HG02763 (cell line): ENCODE measurements at regions not wholly inside any gene's neighbourhood (a gene's known extent, or its start where the extent isn't known, plus 50 kb on each side); places are given as distances from the start of the nearest gene placed in this dataset.
"Not testable (repeated sequence)": the region's sequence is repeated elsewhere in the genome, so short reads cannot be mapped to it uniquely, and the experiment has no call there.

Source experiments
- ATAC-seq: cut with Tn5 transposase; IDR thresholded peaks from one replicate; pipeline ENCODE4 v1.9.1; 2021; ENCODE audit warnings: mild to moderate bottlenecking, moderate library complexity; ENCODE audit not compliant: unreplicated experiment

GRCh38 chr4:19266566-19266965 lies 985.1 kb upstream of the SLIT2 start:
- no peak for ATAC-seq

DNA sequence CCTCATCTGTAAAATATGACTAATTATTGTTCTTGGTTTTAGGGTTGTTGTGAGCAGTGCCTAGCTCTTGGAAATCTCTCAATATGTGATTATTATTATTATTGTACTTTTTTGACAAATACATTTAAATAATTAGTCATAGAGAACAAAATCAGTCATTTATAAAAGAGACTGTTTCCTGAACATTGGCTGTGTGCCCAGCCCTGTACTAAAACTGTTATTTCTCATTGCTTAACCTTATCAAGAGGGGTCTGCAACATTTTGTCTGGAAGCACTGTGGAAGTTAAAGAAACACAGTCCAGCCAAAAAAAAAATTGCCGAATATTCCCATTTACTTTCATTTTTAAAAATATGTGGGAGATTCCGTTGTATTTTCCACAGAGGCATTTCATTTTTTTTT lies 989.2 kb upstream of the SLIT2 start:
- ATAC-seq: no peak

DNA sequence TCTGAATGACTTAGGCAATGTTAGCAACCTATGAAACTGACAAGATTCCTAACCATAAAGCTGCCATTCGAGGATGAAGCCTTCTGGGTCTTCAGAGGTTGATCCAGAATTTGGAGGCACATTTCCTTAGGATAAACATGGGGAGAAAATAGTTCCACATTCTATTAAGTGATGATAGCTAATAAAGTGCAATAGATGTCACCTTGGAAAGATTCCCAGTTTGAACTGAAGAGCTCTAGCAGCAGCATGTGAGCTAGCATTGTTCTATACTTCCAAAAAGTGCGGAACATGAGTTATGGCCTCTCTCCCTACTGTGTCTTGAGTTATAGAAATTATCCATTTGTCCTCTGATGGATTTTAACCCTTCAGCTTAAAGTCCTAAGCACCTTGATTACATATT lies 991.4 kb upstream of the SLIT2 start:
- ATAC-seq: no peak

DNA sequence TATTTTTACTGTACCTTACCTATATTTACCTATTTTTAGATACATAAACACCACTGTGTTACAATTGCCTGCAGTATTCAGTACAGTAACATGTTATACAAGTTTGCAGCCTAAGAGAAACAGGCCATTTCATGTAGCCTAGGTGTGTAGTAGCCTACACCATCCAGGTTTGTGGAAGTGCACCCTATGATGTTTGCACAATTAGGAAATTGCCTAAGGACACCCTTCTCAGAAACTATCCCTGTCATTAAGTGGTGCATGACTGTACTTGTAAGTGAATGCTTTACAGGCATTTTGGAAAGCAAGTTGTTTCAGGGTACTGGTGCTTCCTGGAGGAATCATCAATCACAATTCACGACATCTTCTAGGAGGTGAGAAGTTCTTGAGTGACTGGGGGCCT lies 991.8 kb upstream of the SLIT2 start:
- no peak for ATAC-seq

GRCh38 chr4:19256823-19257222 lies 994.9 kb upstream of the SLIT2 start:
- ATAC-seq: no peak

DNA sequence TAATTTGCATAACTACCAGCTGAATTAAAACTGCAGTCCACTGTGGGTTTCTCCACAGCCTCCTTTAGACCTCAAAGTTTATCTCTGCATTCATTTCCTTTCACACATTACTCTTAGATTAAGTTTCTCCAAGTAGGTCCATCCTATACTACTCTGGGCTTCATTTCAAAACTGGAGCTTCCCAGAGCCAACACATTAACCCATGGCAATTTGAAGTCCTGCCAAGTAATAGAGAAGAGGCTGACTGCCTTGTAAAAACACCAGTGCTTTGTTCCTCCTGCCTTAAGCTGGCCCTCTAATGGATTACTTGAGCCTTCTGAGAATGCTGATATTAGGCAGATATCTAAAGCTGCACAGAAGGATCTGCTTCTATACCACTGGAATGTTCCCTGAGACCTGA lies 997.2 kb upstream of the SLIT2 start:
- no peak for ATAC-seq

DNA sequence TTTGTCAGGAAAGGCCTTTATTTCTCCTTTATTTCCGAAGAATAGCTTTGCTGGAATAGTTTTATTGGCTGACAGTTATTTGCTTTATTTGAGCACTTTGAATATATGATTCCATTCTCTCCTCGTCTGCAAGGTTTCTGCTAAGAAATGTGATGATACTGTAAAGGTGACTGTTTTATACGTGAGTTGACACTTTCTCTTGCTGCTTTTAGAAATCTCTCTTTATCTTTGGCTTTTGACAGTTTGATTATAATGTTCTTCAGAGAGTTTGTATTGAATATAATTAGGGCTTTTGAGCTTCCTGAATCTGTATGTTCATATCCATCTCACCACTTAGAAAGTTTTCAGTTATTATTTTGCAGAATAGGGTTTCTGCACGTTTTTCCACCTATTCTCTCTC lies 1003.7 kb upstream of the SLIT2 start:
- ATAC-seq: no peak

DNA sequence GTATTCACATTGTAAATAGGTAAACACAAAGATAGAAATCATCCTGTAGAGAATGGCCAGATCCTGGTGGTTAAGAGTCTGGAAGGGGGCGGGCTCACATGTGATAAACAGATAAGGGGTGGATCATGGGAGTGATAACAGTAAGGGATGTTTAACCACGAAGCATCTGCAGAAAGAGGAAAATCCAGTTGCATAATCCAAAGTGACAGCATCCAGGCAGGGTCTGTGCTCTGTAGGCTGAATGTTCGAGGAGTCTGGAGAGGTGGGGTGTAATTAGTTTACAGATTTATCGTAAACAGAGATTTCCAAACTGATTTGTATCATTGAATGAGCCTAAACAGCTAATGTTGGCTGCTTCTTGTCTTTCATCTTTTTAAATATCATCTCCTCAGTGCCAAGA lies 1009.8 kb upstream of the SLIT2 start:
- ATAC-seq: no peak

GRCh38 chr4:19239565-19239964 lies 1012.1 kb upstream of the SLIT2 start:
- ATAC-seq: no peak

DNA sequence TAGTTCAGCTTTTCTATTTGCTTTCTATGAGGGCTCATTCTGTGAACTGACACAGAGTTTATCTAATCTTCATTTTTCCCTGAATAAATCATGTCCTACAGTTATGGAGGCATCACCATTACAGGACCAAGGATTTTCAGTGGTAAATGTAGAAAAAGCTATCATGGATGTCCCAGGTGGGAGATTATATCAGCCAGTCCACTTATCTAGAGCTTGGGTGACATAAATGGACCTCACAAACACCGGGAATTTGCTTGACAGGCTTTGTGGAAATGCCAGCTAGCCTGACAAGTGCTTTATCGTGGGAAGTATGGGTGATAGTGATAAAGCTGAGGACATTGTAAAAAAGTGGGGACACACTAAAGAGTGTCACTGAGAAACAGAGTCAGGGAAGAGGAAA lies 1015.2 kb upstream of the SLIT2 start:
- no peak for ATAC-seq

GRCh38 chr4:19230906-19231545 lies 1020.7 kb upstream of the SLIT2 start:
- ATAC-seq: no peak

DNA sequence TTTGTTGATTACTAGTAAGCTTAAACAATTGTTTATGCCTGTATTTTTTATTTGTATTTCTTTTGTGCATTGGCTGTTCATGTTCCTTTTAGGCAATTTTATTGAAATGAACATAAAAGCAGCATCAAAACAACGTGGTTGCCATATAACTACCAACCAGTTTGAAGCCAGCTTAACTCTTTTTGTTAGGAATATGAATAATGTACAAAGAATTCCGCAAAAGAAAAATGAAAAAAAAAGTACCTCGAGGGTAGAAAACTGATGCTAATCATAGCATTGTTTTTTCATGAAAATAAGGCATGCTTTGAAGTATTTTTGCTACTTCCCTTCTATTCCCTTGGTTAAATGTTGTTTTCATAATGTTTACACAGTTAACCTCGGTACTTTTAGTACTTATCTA lies 1024.0 kb upstream of the SLIT2 start:
- ATAC-seq: no peak

- no peak for ATAC-seq
Measured at GRCh38 chr4:19224820-19225219, 1026.9 kb upstream of the SLIT2 start.

GRCh38 chr4:19216476-19216875 lies 1035.2 kb upstream of the SLIT2 start:
- no peak for ATAC-seq

DNA sequence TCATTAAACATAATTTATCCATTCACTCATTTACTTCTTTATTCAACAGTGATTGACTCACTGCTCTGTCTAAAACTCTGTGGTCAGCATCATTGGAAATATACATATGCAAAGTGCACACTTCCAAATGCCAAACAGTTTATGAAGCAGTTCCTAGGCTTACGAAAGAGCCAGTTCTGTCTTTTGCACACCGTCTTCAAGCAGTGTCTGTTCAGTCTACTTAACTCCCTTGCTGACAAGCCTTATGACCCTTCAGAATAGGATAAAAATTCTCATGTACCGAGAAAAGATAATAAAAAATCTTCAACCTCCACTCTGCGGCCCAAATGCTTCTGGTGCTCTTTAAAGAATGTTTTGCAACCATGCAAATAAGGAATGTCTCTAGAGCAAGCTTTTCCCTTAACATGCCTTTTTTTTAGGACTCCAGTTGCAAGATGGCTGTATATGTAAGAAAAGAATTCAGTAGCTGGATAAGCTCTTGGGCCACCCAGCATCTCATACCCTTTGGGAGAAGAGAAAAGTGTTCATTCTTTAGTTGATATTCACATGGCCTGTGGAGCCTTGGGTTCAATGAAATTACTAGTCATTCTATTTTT lies 1037.0 kb upstream of the SLIT2 start:
- no peak for ATAC-seq

- ATAC-seq: no peak
Measured at GRCh38 chr4:19213388-19213787, 1038.3 kb upstream of the SLIT2 start.

DNA sequence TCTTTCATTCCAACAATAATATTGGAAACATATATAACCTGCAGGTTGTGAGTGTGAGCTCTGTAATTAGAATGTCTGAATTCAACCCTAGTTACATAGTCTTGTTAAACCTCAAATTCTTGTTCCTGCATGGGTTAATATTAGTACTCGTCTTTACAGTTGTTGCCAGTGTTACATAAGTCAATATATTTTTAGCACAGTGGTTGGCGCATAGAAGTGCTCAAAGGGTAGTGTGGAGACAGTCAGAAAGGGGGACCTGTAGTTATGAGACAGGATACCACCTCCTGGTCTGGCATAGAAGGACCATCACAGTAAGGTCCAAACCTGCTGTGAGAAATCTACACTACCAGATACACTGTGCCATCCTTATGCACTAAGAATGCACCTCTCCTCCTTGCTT lies 1045.9 kb upstream of the SLIT2 start:
- ATAC-seq: no peak

GRCh38 chr4:19197838-19198237 lies 1053.9 kb upstream of the SLIT2 start:
- ATAC-seq: not testable (repeated sequence)

GRCh38 chr4:19195696-19196095 lies 1056.0 kb upstream of the SLIT2 start:
- no peak for ATAC-seq

DNA sequence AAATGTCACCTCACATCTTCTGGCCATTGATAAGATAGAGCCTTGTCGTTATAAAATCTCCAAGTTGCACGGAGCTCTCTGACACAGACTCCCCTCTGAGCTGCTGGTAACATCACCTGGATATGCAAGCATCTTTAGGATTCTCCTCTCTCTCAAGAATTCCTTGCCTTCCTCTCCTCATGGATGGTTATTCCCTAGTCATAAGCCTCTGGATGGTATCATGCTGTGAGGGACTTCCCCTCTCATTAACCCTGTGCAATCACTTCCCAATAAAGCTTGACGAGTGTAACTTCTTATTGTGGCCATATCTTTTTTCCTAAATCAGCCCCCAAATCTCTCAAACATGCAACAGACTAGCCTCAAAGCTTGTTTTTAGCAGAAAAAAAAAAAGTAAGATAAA lies 1057.0 kb upstream of the SLIT2 start:
- no peak for ATAC-seq

GRCh38 chr4:19193274-19193981 lies 1058.3 kb upstream of the SLIT2 start:
- ATAC-seq: no peak

DNA sequence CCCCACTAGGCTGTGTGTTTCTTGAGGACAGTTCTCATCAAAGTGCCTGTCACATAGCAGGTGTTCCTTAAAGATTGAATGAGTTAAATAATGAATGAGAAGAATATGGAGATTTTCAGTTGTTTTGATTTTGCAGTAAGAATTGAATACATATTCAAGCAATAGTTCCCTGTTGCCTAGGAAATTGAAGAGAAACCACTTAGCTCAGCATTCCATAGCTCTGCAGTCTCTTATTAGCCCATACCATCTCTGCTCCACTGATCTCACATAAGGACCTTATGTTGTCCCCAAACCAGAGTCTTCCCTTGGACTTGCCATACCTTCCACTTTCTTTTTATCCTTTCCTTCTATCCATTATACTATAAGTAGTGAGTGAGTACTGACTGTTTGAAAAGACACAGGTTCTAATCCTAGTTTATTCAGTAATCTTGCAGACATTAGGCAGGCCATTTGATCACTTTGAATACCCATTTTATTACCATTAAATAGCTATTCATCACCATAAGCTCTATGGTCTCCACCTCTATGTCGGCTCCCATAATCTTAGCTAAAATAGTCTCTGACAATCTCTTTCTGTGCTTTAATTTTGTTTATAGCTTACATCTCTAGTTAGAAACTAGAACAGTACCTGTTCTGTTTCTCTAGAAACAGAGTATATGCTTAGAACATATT lies 1059.6 kb upstream of the SLIT2 start:
- ATAC-seq: no peak
